Activated T-helper 17 cell treated with anti-CD3 and anti-CD28 coated beads, Interleukin-2, amount 50 U/mL, for 72 hours (primary cell): ENCODE measurements at regions not wholly inside any gene's neighbourhood (a gene's known extent, or its start where the extent isn't known, plus 50 kb on each side); places are given as distances from the start of the nearest gene placed in this dataset.

Source experiments
- ATAC-seq: fragments of 150-1000 bp; cut with Tn5 transposase; replicated peaks from 2 replicates; pipeline ENCODE4 v1.10.0; 2021; ENCODE audit warnings: mild to moderate bottlenecking, moderate library complexity
- H3K27ac Mint-ChIP-seq: one replicate; pipeline ENCODE4 v1.8.0; 2022; ENCODE audit warnings: mixed read lengths
- H3K27me3 Mint-ChIP-seq: one replicate; pipeline ENCODE4 v1.8.0; 2022; ENCODE audit warnings: mixed read lengths
- H3K36me3 Mint-ChIP-seq: one replicate; pipeline ENCODE4 v1.8.0; 2022; ENCODE audit warnings: low read depth, mild to moderate bottlenecking, mixed read lengths
- H3K4me1 Mint-ChIP-seq: one replicate; pipeline ENCODE4 v1.8.0; 2022; ENCODE audit warnings: mixed read lengths
- H3K4me3 Mint-ChIP-seq: one replicate; pipeline ENCODE4 v1.8.0; 2022; ENCODE audit warnings: mild to moderate bottlenecking, mixed read lengths
- H3K9me3 Mint-ChIP-seq: one replicate; pipeline ENCODE4 v1.8.0; 2022; ENCODE audit warnings: mixed read lengths

DNA sequence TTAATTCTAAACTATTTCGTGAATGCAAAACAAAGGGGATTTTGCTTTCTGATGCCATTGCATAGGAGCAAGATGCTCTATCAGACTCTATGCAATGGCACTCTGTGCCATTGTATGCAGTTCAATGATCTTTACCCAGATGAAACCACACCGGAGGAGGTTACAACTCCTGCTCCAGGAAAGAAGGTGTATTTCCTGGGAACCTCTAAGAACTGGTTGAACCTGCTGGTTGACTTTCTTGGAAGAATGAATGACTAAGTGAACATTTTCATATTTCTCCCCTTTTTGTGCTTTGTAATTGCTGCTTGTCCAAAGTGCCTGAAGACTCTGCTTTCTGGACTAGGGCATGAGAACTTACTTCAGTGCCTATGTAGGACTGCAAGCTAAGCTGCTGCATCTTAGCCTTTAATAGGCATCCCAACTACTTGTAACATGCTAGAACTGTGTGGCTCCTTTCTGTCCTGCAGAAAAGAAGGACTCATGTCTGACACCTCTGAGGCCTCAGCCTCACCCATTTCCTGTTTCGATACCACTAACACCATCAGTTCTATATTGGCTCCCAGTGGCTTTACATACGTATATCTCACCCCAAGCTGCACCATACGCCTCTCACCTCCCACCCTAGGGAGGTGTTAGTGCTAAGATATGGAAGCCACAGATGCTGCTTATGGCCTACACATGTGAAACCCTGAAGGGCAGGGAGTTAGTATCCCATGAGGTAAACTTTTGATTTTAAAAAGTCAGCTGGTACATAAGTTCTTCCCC is 193.5 kb upstream of the CNOT2 start:
- H3K36me3 Mint-ChIP-seq: no peaks in the 10 kb centered on the region
- H3K4me1 Mint-ChIP-seq: no peaks in the 10 kb centered on the region
- H3K4me3 Mint-ChIP-seq: no peak overlapping the region
- H3K27ac Mint-ChIP-seq: no peak overlapping the region
- ATAC-seq: peak; percentile 92
- no peaks in the 10 kb centered on the region for H3K9me3 Mint-ChIP-seq
- peaks cover 22% of the 10 kb centered on the region for H3K27me3 Mint-ChIP-seq

DNA sequence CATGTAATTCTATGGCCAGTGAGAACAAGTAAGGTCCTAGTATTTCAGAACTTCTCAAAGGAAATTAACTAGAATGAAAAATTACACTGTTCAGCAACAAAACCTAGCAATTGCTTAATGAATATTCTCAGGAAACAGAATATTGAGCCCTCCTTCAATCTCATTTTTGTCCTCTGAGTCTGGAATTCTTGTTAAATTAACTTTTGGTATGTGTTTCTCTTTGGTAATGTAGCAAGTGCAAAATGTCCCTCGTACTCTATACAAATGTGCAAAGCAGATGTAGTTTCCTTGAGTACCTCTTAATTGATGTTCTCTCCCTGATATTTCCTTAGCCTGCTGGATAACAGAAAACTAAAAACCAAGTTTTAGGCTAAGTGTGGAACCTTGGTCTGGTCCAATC is 190.8 kb upstream of the CNOT2 start:
- no peak for ATAC-seq
- Mint-ChIP-seq H3K4me1 (no peaks in the 10 kb centered on the region), H3K27me3 (peaks cover 15% of the 10 kb centered on the region), H3K4me3 (no peak overlapping the region), H3K27ac (no peak overlapping the region), H3K36me3 (no peaks in the 10 kb centered on the region), H3K9me3 (no peaks in the 10 kb centered on the region)

DNA sequence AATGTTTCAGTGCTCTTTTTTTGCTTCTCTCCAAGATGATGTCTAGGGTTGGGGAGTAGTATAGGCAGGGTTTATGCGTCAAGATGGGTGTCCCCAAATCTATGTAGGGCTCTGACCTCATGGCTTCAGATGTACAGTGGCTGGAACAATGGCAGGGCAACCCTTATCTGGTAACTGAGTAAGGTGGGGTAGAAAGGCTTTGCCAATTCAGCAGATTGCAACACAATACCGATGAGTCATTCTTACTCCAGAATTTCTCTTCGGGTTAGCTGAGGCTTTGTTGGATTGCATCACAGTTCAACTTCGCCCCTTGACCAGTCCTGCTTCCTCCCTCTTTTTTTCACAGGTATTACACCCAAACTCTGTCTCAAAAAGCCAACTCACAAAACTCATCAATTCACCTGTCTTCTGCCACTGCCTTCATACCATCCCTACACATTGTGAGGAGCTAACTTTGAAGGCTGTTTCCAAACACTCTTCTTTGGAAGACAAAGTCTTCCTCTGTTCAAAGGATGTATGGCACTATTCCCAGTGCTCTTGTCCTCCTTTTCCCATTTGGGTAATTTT is 190.2 kb upstream of the CNOT2 start:
- Mint-ChIP-seq H3K27me3 (peaks cover 15% of the 10 kb centered on the region), H3K27ac (no peak overlapping the region), H3K4me3 (no peak overlapping the region), H3K36me3 (no peaks in the 10 kb centered on the region), H3K4me1 (no peaks in the 10 kb centered on the region), H3K9me3 (no peaks in the 10 kb centered on the region)
- no peak for ATAC-seq

DNA sequence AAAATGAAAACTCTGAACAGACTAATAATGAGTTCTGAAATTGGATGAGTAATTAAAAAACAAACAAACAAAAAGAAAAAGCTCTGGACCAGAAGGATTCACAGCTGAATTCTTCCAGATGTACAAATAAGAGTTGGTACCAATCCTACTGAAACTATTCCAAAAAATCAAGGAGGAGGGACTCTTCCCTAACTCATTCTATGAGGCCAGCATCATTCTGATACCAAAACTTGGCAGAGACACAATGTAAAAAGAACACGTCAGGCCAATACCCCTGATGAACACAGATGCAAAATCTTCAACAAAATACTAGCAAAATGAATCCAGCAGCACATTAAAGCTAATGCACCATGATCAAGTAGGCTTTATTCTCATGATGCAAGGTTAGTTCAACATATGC is 183.9 kb upstream of the CNOT2 start:
- H3K27ac Mint-ChIP-seq: no peak overlapping the region
- H3K4me1 Mint-ChIP-seq: no peaks in the 10 kb centered on the region
- no peak for ATAC-seq
- peaks cover 9% of the 10 kb centered on the region for H3K27me3 Mint-ChIP-seq
- no peaks in the 10 kb centered on the region for H3K36me3 Mint-ChIP-seq
- no peaks in the 10 kb centered on the region for H3K9me3 Mint-ChIP-seq
- H3K4me3 Mint-ChIP-seq: no peak overlapping the region

DNA sequence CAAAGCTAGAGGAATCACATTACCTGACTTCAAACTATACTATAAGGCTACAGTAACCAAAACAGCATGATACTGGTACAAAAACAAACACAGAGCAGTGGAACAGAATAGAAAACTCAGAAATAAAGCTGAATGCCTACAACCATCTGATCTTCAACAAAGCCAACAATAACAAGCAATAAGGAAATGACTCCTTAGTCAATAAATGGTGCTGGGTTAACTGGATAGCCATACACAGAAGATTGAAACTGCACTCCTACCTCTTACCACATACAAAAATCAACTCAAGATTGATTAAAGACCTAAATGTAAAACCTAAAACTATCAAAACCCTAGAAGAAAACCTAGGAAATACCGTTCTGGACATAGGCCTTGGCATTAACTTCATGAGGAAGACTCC is 182.6 kb upstream of the CNOT2 start:
- Mint-ChIP-seq H3K4me3 (no peak overlapping the region), H3K9me3 (no peaks in the 10 kb centered on the region), H3K36me3 (no peaks in the 10 kb centered on the region), H3K27me3 (peaks cover 8% of the 10 kb centered on the region), H3K4me1 (no peaks in the 10 kb centered on the region), H3K27ac (no peak overlapping the region)
- ATAC-seq: no peak

GRCh38 chr12:70068743-70069142 is 174.5 kb upstream of the CNOT2 start:
- Mint-ChIP-seq H3K36me3 (no peaks in the 10 kb centered on the region), H3K4me1 (no peaks in the 10 kb centered on the region), H3K27ac (no peak overlapping the region), H3K4me3 (no peak overlapping the region), H3K27me3 (peaks cover 11% of the 10 kb centered on the region), H3K9me3 (no peaks in the 10 kb centered on the region)
- no peak for ATAC-seq

DNA sequence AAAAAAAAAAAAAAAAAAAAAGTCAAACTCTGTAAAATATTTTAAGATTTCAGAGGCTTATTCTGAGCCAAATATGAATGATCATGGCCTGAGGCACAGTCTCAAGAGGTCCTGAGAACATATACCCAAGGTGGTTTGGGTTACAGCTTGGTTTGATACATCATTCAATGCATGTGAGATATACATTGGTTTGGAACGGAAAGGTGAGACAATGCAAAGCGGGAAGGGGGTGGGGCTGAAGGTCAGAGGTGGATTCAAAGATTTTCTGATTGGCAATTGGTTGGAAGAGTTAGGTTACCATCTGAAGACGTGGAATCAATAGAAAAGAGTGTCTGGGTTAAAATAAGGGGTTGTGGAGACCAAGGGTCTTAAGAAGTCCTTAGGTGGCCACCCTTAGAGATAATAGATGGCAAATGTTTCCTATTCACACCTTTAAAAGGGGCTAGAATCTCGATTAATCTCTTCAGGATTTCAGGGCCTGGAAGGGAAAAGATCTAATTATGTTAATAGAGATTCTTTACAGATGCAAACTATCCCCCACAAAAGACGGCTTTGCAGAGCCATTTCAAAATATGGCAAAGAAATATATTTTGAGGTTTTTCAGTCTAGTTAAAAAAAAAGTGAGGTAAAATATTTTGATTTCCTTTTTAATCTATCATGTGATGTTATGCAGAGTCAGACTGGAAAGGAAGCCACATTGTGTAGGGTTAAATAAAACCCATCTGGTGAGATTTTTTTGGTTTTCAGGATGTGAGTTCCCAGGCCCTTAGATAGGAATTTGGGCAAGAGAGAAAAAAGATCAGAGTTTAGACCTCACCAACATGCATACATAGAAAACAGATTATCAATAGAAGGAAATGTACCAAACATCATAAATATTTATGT is 173.8 kb upstream of the CNOT2 start:
- Mint-ChIP-seq H3K4me1 (no peaks in the 10 kb centered on the region), H3K36me3 (no peaks in the 10 kb centered on the region), H3K27me3 (peaks cover 11% of the 10 kb centered on the region), H3K27ac (no peak overlapping the region), H3K9me3 (no peaks in the 10 kb centered on the region), H3K4me3 (no peak overlapping the region)
- ATAC-seq: no peak

DNA sequence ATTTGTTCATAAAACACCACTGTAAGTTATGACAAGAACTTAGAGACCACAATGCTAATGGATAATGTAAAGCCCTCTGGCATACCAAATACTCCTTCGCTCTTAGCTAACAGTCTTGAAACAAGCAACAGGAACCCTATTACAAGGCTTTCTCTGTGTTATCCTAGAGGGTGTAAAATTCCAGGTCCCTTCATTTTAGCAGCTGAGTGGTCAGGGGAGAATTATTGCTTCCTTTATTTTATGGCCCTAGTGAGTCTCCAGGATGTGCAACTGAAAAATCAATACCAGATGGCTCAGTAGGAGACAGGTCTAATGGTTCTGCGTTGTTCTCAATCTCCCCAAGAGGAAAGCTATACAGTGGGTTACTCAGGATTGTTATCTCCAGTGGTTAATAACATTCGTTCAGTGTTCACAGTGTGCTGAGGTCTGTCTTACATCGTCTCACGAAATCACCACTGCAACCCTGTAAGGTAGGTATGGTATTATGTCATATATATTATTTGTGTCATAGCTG is 172.7 kb upstream of the CNOT2 start:
- peaks cover 8% of the 10 kb centered on the region for H3K27me3 Mint-ChIP-seq
- no peaks in the 10 kb centered on the region for H3K9me3 Mint-ChIP-seq
- no peak for ATAC-seq
- no peaks in the 10 kb centered on the region for H3K36me3 Mint-ChIP-seq
- H3K4me3 Mint-ChIP-seq: no peak overlapping the region
- H3K4me1 Mint-ChIP-seq: no peaks in the 10 kb centered on the region
- no peak overlapping the region for H3K27ac Mint-ChIP-seq

- H3K27me3 Mint-ChIP-seq: peaks cover 3% of the 10 kb centered on the region
- H3K4me3 Mint-ChIP-seq: no peak overlapping the region
- H3K36me3 Mint-ChIP-seq: no peaks in the 10 kb centered on the region
- no peaks in the 10 kb centered on the region for H3K9me3 Mint-ChIP-seq
- H3K4me1 Mint-ChIP-seq: no peaks in the 10 kb centered on the region
- H3K27ac Mint-ChIP-seq: no peak overlapping the region
- no peak for ATAC-seq
Observed at GRCh38 chr12:70074510-70074909, 168.7 kb upstream of the CNOT2 start.

DNA sequence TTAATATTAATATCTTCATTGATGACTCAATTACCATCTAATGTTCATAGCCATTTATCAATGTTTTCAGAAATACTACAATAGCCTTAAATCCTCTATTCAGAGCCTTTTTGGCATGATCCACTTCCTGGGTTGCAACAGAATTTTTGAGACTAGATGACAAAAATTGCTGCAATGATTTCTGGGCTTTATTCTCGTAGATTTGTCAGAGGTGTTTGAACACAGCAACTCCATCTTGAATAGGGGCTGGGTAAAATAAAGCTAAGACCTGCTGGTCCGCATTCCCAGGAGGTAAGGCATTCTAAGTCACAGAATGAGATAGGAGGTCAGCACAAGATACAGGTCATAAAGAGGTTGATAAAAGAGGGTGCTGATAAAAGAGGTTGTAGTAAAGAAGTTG is 165.8 kb upstream of the CNOT2 start:
- Mint-ChIP-seq H3K27me3 (peaks cover 3% of the 10 kb centered on the region), H3K36me3 (no peaks in the 10 kb centered on the region), H3K27ac (no peak overlapping the region), H3K9me3 (peaks cover 2% of the 10 kb centered on the region), H3K4me1 (no peaks in the 10 kb centered on the region), H3K4me3 (no peak overlapping the region)
- ATAC-seq: no peak

- H3K27ac Mint-ChIP-seq: no peak overlapping the region
- H3K36me3 Mint-ChIP-seq: no peaks in the 10 kb centered on the region
- ATAC-seq: no peak
- peaks cover 3% of the 10 kb centered on the region for H3K27me3 Mint-ChIP-seq
- H3K4me3 Mint-ChIP-seq: no peak overlapping the region
- H3K4me1 Mint-ChIP-seq: no peaks in the 10 kb centered on the region
- H3K9me3 Mint-ChIP-seq: peaks cover 3% of the 10 kb centered on the region
Observed at GRCh38 chr12:70078161-70078560, 165.1 kb upstream of the CNOT2 start.

GRCh38 chr12:70080566-70080965 is 162.7 kb upstream of the CNOT2 start:
- no peak for ATAC-seq
- peaks cover 3% of the 10 kb centered on the region for H3K27me3 Mint-ChIP-seq
- H3K27ac Mint-ChIP-seq: no peak overlapping the region
- H3K9me3 Mint-ChIP-seq: peaks cover 3% of the 10 kb centered on the region
- no peak overlapping the region for H3K4me3 Mint-ChIP-seq
- no peaks in the 10 kb centered on the region for H3K36me3 Mint-ChIP-seq
- H3K4me1 Mint-ChIP-seq: no peaks in the 10 kb centered on the region

DNA sequence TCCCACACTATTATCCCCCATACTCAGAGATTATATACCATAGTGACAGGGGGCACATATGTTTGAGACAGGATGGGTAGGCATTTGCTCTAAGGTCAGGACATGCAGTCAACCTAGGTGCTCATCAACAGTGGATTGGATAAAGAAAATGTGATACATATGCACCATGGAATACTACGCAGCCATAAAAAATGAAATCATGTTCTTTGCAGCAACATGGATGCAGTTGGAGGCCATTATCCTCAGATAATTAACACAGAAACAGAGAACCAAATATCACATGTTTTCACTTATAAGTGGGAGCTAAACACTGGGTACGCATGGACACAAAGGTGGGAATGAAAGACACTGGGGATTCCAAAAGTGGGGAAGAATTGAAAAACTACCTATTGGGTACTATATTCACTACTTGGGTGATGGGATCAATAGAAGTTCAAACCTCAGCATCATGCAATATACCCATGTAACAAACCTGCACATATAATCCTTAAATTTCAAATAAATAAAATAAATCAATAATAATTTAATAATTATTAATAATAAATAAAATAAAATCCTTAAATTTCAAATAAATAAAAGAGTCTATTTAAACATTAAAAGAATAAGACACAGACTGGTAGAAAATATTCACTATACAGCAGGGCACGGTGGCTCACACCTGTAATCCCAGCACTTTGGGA is 160.1 kb upstream of the CNOT2 start:
- H3K27me3 Mint-ChIP-seq: peaks cover 3% of the 10 kb centered on the region

DNA sequence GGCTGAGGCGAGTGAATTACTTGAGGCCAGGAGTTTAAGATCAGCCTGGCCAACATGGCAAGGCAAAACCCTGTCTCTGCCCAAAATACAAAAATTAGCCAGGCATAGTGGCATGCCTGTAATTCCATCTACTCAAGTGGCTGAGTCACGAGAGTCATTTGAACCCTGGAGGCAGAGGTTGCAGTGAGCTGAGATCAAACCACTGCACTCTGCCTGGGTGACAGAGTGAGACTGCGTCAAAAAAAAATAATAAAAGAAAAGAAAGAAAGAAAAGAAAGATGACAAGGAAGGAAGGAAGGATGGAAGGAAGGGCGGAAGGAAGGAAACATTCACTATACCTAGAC is 159.6 kb upstream of the CNOT2 start:
- Mint-ChIP-seq H3K27me3 (peaks cover 3% of the 10 kb centered on the region), H3K27ac (no peak overlapping the region), H3K9me3 (peaks cover 3% of the 10 kb centered on the region), H3K4me3 (no peak overlapping the region), H3K4me1 (no peaks in the 10 kb centered on the region), H3K36me3 (no peaks in the 10 kb centered on the region)
- no peak for ATAC-seq

More for the DNA sequence above, 160.1 kb upstream of the CNOT2 start:
- ATAC-seq: no peak
- Mint-ChIP-seq H3K9me3 (peaks cover 3% of the 10 kb centered on the region), H3K4me3 (no peak overlapping the region), H3K27ac (no peak overlapping the region), H3K36me3 (no peaks in the 10 kb centered on the region), H3K4me1 (no peaks in the 10 kb centered on the region)
